ENCODE measurements at regions not wholly inside any gene's neighbourhood (a gene's known extent, or its start where the extent isn't known, plus 50 kb on each side); places are given as distances from the start of the nearest gene placed in this dataset.

DNA sequence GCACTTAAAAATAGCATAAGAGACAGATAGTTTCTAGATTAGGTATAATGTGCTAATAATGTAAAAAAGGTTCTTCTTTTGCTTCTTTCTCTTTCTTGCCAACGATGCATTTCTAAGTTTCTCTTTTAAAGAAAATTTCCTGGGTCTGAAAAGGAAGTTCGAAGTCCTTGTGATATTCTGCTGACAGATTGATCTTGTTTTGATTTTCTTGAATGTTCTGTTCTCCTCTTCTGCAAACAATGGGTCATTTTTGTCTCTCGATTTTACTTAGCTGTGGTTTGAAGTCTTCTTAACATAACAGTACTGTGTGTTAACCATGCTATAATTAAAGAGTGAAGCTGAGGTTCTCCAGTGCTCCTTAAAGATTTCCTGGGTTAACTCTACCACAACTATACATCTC lies 61.1 kb upstream of the ACYP2 start:
- H3K4me3 Mint-ChIP-seq = no peak overlapping the region
- WGBS (ENCODE audit: insufficient coverage) = no CpG with 5 or more reads among the region's 3 CpGs
- H3K9ac ChIP-seq (ENCODE audit: insufficient read depth, low read length, poor library complexity, severe bottlenecking) = no peak overlapping the region

DNA sequence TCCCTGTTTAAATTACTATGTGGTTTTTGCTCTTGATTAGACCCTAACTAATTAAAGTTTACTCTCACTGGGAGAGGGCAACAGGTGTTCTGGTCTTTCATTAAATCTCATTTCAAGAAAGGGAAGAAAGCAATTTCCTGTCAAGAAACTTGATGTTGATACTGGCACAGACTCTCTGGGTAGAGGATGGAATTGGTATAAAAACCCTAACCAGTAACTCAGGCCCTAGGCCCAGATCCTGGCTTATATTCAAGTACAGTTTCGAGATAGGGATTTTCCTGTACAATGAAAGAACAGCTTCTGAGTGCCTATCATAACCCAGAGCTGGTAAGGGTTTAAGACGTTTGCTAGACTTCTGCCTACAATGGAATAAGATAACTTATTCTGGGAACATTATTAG lies 61.6 kb upstream of the ACYP2 start:
- Histone ChIP-seq H3K79me2 (ENCODE audit: insufficient read depth, low read length) (no peaks in the 10 kb centered on the region), H3K27me3 (ENCODE audit: control insufficient read depth in 2 of 2, insufficient read depth in 2 of 2, low read length in 2 of 2) (no peaks in the 10 kb centered on the region), H3K4me1 (ENCODE audit: control insufficient read depth in 1 of 2, insufficient read depth in 2 of 2, low read length in 2 of 2) (no peaks in the 10 kb centered on the region), H3K9ac (ENCODE audit: insufficient read depth, low read length, poor library complexity, severe bottlenecking) (no peak overlapping the region), H2AFZ (ENCODE audit: insufficient read depth, low read depth, low read length, poor library complexity, severe bottlenecking) (no peak overlapping the region), H4K20me1 (ENCODE audit: insufficient read depth, low read length) (no peaks in the 10 kb centered on the region), H3K9me3 (replicated peaks in 1 of 2; ENCODE audit: control insufficient read depth in 1 of 2, insufficient read depth in 1 of 2, low read length in 2 of 2) (no peaks in the 10 kb centered on the region), H3K36me3 (replicated peaks in 1 of 2; ENCODE audit: control insufficient read depth in 1 of 2, insufficient read depth in 2 of 2, low read length in 2 of 2) (no peaks in the 10 kb centered on the region), H3K4me3 (replicated peaks in 1 of 3; ENCODE audit: low read depth in 2 of 3, low read length in 3 of 3) (no peak overlapping the region), H3K27ac (ENCODE audit: low read depth in 1 of 2, low read length in 2 of 2) (no peak overlapping the region), H3K4me2 (replicated peaks; ENCODE audit: extremely low read depth, low read length, poor library complexity, severe bottlenecking) (no peak overlapping the region)
- H3K27ac Mint-ChIP-seq = no peak overlapping the region
- no CpG with 5 or more reads among the region's 2 CpGs for WGBS (ENCODE audit: insufficient coverage)
- H3K4me1 Mint-ChIP-seq = no peaks in the 10 kb centered on the region
- H3K9me3 Mint-ChIP-seq = peaks cover 0 to 8% (median 3%) of the 10 kb centered on the region in 7 donors
- no peak for DNase-seq
- H3K4me3 Mint-ChIP-seq = no peak overlapping the region
- TF ChIP-seq, protein P1, sequence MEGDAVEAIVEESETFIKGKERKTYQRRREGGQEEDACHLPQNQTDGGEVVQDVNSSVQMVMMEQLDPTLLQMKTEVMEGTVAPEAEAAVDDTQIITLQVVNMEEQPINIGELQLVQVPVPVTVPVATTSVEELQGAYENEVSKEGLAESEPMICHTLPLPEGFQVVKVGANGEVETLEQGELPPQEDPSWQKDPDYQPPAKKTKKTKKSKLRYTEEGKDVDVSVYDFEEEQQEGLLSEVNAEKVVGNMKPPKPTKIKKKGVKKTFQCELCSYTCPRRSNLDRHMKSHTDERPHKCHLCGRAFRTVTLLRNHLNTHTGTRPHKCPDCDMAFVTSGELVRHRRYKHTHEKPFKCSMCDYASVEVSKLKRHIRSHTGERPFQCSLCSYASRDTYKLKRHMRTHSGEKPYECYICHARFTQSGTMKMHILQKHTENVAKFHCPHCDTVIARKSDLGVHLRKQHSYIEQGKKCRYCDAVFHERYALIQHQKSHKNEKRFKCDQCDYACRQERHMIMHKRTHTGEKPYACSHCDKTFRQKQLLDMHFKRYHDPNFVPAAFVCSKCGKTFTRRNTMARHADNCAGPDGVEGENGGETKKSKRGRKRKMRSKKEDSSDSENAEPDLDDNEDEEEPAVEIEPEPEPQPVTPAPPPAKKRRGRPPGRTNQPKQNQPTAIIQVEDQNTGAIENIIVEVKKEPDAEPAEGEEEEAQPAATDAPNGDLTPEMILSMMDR (IDR thresholded peaks at IDR 0.05) = no peak
- no peaks in the 10 kb centered on the region for H3K36me3 Mint-ChIP-seq
- H3K27me3 Mint-ChIP-seq (ENCODE audit: low read depth in 3 of 3) = peaks cover 0 to under 1% (median 0%) of the 10 kb centered on the region in 3 donors
- intact Hi-C loops (cut with micrococcal nuclease) = no loop called here

More for the DNA sequence above, 61.1 kb upstream of the ACYP2 start:
- no peak overlapping the region for H3K27ac Mint-ChIP-seq
- peaks cover 0 to 12% (median 5%) of the 10 kb centered on the region in 7 donors for H3K9me3 Mint-ChIP-seq
- no peak for DNase-seq
- Histone ChIP-seq H3K9me3 (replicated peaks in 1 of 2; ENCODE audit: control insufficient read depth in 1 of 2, insufficient read depth in 1 of 2, low read length in 2 of 2) (no peaks in the 10 kb centered on the region), H3K36me3 (replicated peaks in 1 of 2; ENCODE audit: control insufficient read depth in 1 of 2, insufficient read depth in 2 of 2, low read length in 2 of 2) (no peaks in the 10 kb centered on the region), H3K4me3 (replicated peaks in 1 of 3; ENCODE audit: low read depth in 2 of 3, low read length in 3 of 3) (no peak overlapping the region), H3K4me1 (ENCODE audit: control insufficient read depth in 1 of 2, insufficient read depth in 2 of 2, low read length in 2 of 2) (no peaks in the 10 kb centered on the region), H3K27ac (ENCODE audit: low read depth in 1 of 2, low read length in 2 of 2) (no peak overlapping the region), H2AFZ (ENCODE audit: insufficient read depth, low read depth, low read length, poor library complexity, severe bottlenecking) (no peak overlapping the region), H3K79me2 (ENCODE audit: insufficient read depth, low read length) (no peaks in the 10 kb centered on the region), H3K27me3 (ENCODE audit: control insufficient read depth in 2 of 2, insufficient read depth in 2 of 2, low read length in 2 of 2) (no peaks in the 10 kb centered on the region), H3K4me2 (replicated peaks; ENCODE audit: extremely low read depth, low read length, poor library complexity, severe bottlenecking) (no peak overlapping the region), H4K20me1 (ENCODE audit: insufficient read depth, low read length) (no peaks in the 10 kb centered on the region)
- no peaks in the 10 kb centered on the region for H3K4me1 Mint-ChIP-seq
- intact Hi-C loops (cut with micrococcal nuclease) = no loop called here
- peaks cover 0 to 3% (median 0%) of the 10 kb centered on the region in 3 donors for H3K27me3 Mint-ChIP-seq (ENCODE audit: low read depth in 3 of 3)
- TF ChIP-seq, protein P1 (IDR thresholded peaks at IDR 0.05) = no peak
- no peaks in the 10 kb centered on the region for H3K36me3 Mint-ChIP-seq

All from CD14-positive monocyte (primary cell).